ENCODE measurements at regions not wholly inside any gene's neighbourhood (a gene's known extent, or its start where the extent isn't known, plus 50 kb on each side); places are given as distances from the start of the nearest gene placed in this dataset.

DNA sequence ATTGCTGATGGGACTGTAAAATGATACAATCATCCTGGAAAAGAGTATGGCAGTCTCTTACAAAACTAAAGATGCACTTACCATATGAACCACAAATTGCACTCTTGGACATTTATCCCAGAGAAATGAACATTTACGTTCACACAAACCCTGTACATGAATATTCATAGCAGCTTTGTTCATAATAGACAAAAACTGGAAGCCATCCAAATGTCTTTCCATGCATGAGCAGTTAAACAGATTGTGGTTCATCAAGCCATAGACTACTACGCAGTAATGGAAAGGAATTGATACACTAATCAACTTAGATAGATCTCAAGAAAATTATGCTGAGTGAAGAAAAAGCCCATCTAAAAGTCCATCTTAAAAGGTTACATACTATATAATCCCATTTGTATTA, 156.1 kb upstream of the SLC39A10 start:
- H3K4me3 ChIP-seq (ENCODE audit: low read depth in 1 of 2, low read length in 2 of 2), result no peak overlapping the region
- H3K4me1 ChIP-seq (ENCODE audit: control insufficient read depth in 1 of 2, insufficient read depth in 2 of 2, low read length in 2 of 2), result no peaks in the 10 kb centered on the region
- no peak overlapping the region for H3K9ac ChIP-seq (ENCODE audit: low read depth in 1 of 2, low read length in 2 of 2)
- no peaks in the 10 kb centered on the region for H3K27me3 ChIP-seq (ENCODE audit: control insufficient read depth in 1 of 2, insufficient read depth in 2 of 2, low read length in 2 of 2)
- H3K36me3 ChIP-seq (ENCODE audit: control insufficient read depth in 1 of 2, insufficient read depth in 2 of 2, low read length in 2 of 2), result no peaks in the 10 kb centered on the region
- no peak overlapping the region for H3K27ac ChIP-seq (ENCODE audit: low read depth, low read length)
- no peaks in the 10 kb centered on the region for H3K9me3 ChIP-seq (ENCODE audit: control insufficient read depth in 1 of 2, low read length in 2 of 2)

DNA sequence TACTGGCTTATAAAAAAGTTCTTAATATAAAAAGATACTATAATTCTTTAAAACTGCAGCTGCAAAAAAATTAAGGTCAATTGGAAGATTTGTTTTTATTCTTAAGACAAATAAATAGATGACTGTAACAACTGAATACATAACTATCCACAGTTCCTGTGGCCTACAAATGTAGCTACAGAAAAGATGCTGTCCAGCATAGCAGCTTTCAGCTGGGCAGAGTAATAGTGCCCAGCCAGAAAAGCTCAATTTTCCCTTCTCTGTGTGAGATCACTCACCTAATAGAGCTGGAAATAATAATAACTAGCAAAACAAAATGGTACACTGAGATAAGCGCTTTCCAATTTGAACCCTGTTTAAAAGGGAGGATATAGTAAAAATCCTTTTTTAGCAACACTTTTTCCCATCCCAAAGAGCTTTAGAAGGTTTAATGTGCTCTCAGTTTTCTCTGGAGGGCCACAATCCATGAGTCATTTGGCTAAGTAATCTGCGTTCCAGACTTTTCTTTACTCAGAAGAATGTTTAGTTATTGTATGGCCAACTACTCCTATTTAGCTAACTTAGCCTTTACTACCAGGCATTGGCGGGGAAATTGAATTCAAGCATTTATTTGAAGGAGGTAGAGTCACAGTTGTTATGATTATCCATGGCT, 158.1 kb upstream of the SLC39A10 start:
- Histone ChIP-seq H3K36me3 (ENCODE audit: control insufficient read depth in 1 of 2, insufficient read depth in 2 of 2, low read length in 2 of 2) (no peaks in the 10 kb centered on the region), H3K27me3 (ENCODE audit: control insufficient read depth in 1 of 2, insufficient read depth in 2 of 2, low read length in 2 of 2) (no peaks in the 10 kb centered on the region), H3K4me1 (ENCODE audit: control insufficient read depth in 1 of 2, insufficient read depth in 2 of 2, low read length in 2 of 2) (no peaks in the 10 kb centered on the region), H3K9ac (ENCODE audit: low read depth in 1 of 2, low read length in 2 of 2) (no peak overlapping the region), H3K9me3 (ENCODE audit: control insufficient read depth in 1 of 2, low read length in 2 of 2) (no peaks in the 10 kb centered on the region), H3K27ac (ENCODE audit: low read depth, low read length) (no peak overlapping the region), H3K4me3 (ENCODE audit: low read depth in 1 of 2, low read length in 2 of 2) (no peak overlapping the region)

DNA sequence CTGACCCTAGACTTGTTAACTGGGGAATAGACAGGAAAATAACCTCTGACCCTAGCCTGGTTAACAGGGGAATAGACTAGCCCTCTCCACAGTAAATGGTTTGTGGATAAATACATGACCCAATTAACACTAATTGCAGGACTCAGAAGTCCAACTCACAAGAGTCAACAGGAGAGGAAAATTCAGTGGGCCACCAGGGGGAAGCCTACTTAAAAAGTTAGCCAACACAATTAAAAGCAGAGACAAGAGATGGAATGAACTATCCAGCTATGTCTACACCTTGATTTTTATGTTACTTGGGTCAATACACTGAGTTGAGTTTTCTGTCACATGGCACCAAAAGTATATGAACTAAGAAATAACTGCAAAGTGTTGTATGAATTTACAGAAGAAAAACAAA, 158.8 kb upstream of the SLC39A10 start:
- H3K4me3 ChIP-seq (ENCODE audit: low read depth in 1 of 2, low read length in 2 of 2), result no peak overlapping the region
- H3K36me3 ChIP-seq (ENCODE audit: control insufficient read depth in 1 of 2, insufficient read depth in 2 of 2, low read length in 2 of 2), result no peaks in the 10 kb centered on the region
- no peaks in the 10 kb centered on the region for H3K27me3 ChIP-seq (ENCODE audit: control insufficient read depth in 1 of 2, insufficient read depth in 2 of 2, low read length in 2 of 2)
- H3K27ac ChIP-seq (ENCODE audit: low read depth, low read length), result no peak overlapping the region
- H3K4me1 ChIP-seq (ENCODE audit: control insufficient read depth in 1 of 2, insufficient read depth in 2 of 2, low read length in 2 of 2), result no peaks in the 10 kb centered on the region
- H3K9ac ChIP-seq (ENCODE audit: low read depth in 1 of 2, low read length in 2 of 2), result no peak overlapping the region
- no peaks in the 10 kb centered on the region for H3K9me3 ChIP-seq (ENCODE audit: control insufficient read depth in 1 of 2, low read length in 2 of 2)

DNA sequence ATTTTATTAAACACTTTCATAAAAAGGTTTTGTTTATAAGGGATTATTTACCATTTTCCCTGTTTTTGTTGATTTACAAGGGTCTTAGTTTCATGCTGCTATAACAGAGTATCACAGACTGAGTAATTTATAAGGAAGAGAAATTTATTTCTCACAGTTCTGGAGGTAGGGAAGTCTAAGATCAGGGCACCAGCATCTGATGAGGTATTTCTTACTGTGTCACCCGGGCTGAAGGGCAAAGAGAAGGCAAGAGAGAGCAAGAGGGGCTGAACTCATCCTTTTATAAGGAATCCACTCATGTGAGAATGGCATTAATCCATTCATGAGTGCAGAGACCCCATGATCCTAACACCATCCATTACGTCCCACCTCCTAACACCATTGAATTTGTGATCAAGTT, 160.0 kb upstream of the SLC39A10 start:
- H3K9ac ChIP-seq (ENCODE audit: low read depth in 1 of 2, low read length in 2 of 2), result no peak overlapping the region

DNA sequence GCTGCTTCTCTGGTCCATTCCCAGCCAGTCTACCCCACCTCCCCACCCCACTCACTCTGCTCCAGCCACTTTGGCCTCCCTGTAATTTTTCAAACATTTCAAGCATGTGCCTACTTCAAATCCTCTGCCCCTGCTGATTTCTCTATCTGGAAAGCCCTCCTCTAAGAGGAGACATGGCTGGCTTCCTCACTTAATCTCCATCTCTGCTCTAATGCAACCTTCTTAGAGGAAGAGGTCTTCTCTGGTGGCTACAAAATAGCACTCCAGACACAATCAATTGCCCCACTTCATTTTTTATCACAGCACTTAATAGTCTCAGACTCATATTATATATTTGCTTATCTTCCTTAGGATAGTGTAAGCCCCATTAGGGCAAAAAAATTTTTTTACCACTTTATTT, 161.1 kb upstream of the SLC39A10 start:
- Histone ChIP-seq H3K27me3 (ENCODE audit: control insufficient read depth in 1 of 2, insufficient read depth in 2 of 2, low read length in 2 of 2) (no peaks in the 10 kb centered on the region), H3K9me3 (ENCODE audit: control insufficient read depth in 1 of 2, low read length in 2 of 2) (no peaks in the 10 kb centered on the region), H3K36me3 (ENCODE audit: control insufficient read depth in 1 of 2, insufficient read depth in 2 of 2, low read length in 2 of 2) (no peaks in the 10 kb centered on the region), H3K4me3 (ENCODE audit: low read depth in 1 of 2, low read length in 2 of 2) (no peak overlapping the region), H3K4me1 (ENCODE audit: control insufficient read depth in 1 of 2, insufficient read depth in 2 of 2, low read length in 2 of 2) (no peaks in the 10 kb centered on the region), H3K27ac (ENCODE audit: low read depth, low read length) (no peak overlapping the region), H3K9ac (ENCODE audit: low read depth in 1 of 2, low read length in 2 of 2) (no peak overlapping the region)

More for the DNA sequence above, 160.0 kb upstream of the SLC39A10 start:
- H3K36me3 ChIP-seq (ENCODE audit: control insufficient read depth in 1 of 2, insufficient read depth in 2 of 2, low read length in 2 of 2), result no peaks in the 10 kb centered on the region
- H3K4me1 ChIP-seq (ENCODE audit: control insufficient read depth in 1 of 2, insufficient read depth in 2 of 2, low read length in 2 of 2), result no peaks in the 10 kb centered on the region
- H3K4me3 ChIP-seq (ENCODE audit: low read depth in 1 of 2, low read length in 2 of 2), result no peak overlapping the region
- H3K27me3 ChIP-seq (ENCODE audit: control insufficient read depth in 1 of 2, insufficient read depth in 2 of 2, low read length in 2 of 2), result no peaks in the 10 kb centered on the region
- no peak overlapping the region for H3K27ac ChIP-seq (ENCODE audit: low read depth, low read length)
- no peaks in the 10 kb centered on the region for H3K9me3 ChIP-seq (ENCODE audit: control insufficient read depth in 1 of 2, low read length in 2 of 2)

DNA sequence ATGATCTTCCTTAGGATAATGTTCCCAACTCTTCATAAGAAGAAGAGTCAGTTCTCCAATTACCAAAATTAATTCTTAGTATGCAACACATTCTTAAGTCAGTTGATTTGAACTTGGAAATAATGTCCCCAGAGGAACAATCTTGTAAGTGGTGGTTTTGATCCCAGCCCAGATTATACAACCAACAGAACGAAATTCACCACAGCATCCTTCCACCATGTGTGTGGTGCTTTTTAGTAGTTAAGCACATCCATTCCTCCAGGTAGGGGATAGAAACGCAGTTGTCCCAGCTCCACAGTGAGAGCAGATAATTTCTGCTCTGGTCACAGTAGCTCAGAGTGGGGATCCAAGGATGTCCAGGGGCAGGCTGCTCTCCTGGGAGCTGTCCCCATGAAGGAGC, 161.7 kb upstream of the SLC39A10 start:
- no peak overlapping the region for H3K9ac ChIP-seq (ENCODE audit: low read depth in 1 of 2, low read length in 2 of 2)
- H3K9me3 ChIP-seq (ENCODE audit: control insufficient read depth in 1 of 2, low read length in 2 of 2), result no peaks in the 10 kb centered on the region
- H3K27me3 ChIP-seq (ENCODE audit: control insufficient read depth in 1 of 2, insufficient read depth in 2 of 2, low read length in 2 of 2), result no peaks in the 10 kb centered on the region
- no peak overlapping the region for H3K27ac ChIP-seq (ENCODE audit: low read depth, low read length)
- no peaks in the 10 kb centered on the region for H3K4me1 ChIP-seq (ENCODE audit: control insufficient read depth in 1 of 2, insufficient read depth in 2 of 2, low read length in 2 of 2)
- no peak overlapping the region for H3K4me3 ChIP-seq (ENCODE audit: low read depth in 1 of 2, low read length in 2 of 2)
- no peaks in the 10 kb centered on the region for H3K36me3 ChIP-seq (ENCODE audit: control insufficient read depth in 1 of 2, insufficient read depth in 2 of 2, low read length in 2 of 2)

DNA sequence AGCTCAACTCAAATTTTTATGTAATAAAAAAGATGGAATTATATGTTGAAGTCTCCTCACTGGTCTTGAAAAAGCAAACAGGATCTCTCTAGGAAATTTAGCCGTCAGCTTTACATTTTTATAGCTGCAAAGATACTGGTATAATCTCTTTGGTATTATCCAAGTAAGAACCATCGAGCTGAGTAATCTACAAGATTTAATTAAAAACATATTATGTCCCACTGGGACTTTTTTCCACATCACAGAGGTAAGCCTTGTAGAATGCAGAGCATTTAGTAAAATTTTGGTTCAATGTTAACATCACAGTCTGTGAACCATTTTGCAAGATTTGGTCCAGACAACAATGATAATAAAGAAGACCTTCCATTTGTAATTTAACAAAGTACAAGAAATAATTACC, 162.6 kb upstream of the SLC39A10 start:
- Histone ChIP-seq H3K4me1 (ENCODE audit: control insufficient read depth in 1 of 2, insufficient read depth in 2 of 2, low read length in 2 of 2) (no peaks in the 10 kb centered on the region), H3K4me3 (ENCODE audit: low read depth in 1 of 2, low read length in 2 of 2) (no peak overlapping the region), H3K9me3 (ENCODE audit: control insufficient read depth in 1 of 2, low read length in 2 of 2) (no peaks in the 10 kb centered on the region), H3K9ac (ENCODE audit: low read depth in 1 of 2, low read length in 2 of 2) (no peak overlapping the region), H3K27ac (ENCODE audit: low read depth, low read length) (no peak overlapping the region), H3K27me3 (ENCODE audit: control insufficient read depth in 1 of 2, insufficient read depth in 2 of 2, low read length in 2 of 2) (no peaks in the 10 kb centered on the region), H3K36me3 (ENCODE audit: control insufficient read depth in 1 of 2, insufficient read depth in 2 of 2, low read length in 2 of 2) (no peaks in the 10 kb centered on the region)

DNA sequence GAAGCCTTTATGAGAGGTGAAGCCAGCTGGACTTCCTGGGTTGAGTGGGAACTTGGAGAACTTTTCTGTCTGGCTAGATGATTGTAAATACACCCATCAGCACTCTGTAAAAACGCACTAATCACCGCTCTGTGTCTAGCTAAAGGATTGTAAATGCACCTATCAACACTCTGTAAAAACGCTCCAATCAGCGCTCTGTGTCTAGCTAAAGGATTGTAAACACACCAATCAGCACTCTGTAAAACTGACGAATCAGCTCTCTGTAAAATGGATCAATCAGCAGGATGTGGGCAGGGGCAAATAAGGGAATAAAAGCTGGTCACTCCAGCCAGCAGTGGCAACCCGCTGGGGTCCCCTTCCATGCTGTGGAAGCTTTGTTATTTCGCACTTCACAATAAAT, 163.6 kb upstream of the SLC39A10 start:
- Histone ChIP-seq H3K4me1 (ENCODE audit: control insufficient read depth in 1 of 2, insufficient read depth in 2 of 2, low read length in 2 of 2) (no peaks in the 10 kb centered on the region), H3K9me3 (ENCODE audit: control insufficient read depth in 1 of 2, low read length in 2 of 2) (no peaks in the 10 kb centered on the region), H3K36me3 (ENCODE audit: control insufficient read depth in 1 of 2, insufficient read depth in 2 of 2, low read length in 2 of 2) (no peaks in the 10 kb centered on the region), H3K27me3 (ENCODE audit: control insufficient read depth in 1 of 2, insufficient read depth in 2 of 2, low read length in 2 of 2) (no peaks in the 10 kb centered on the region), H3K9ac (ENCODE audit: low read depth in 1 of 2, low read length in 2 of 2) (no peak overlapping the region), H3K27ac (ENCODE audit: low read depth, low read length) (no peak overlapping the region), H3K4me3 (ENCODE audit: low read depth in 1 of 2, low read length in 2 of 2) (no peak overlapping the region)

DNA sequence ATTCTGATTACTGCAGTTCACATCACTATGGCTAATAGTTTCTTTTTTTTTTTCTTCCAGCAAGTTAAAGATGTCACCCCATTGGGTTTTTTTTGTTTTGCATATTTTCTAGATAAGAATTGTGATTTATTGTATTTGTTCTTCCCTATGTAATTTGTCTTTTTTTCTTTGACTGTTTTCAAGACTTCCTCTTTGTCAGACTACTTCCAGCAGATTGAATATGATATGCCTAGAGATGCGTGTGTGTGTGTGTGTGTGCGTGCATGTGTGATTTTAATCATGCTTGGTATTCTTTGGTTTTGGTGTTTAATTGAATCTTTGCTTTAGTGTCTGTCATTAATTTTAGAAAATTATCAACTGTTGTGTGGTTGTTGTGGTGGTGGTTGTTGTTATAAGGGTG, 166.7 kb upstream of the SLC39A10 start:
- no peak overlapping the region for H3K27ac ChIP-seq (ENCODE audit: low read depth, low read length)

DNA sequence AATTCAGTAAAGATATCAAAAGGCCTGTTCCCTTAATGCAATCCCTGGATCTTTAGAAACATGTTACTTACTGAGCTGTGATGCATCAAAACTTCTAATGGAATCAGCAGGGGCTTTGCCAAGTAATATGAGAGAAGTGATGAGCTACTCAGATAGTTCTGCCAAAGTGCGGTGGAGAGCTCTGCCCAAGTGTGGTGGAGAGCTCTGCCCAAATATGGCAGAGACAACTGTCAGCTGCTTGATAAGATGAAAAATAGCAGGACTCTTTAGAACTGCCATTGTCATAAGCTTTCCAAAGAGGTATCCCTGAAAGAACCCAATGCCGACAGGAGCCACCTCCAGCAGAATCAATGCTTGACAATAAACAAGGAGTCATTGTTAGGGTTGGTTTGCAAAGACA, 167.9 kb upstream of the SLC39A10 start:
- Histone ChIP-seq H3K9ac (ENCODE audit: low read depth in 1 of 2, low read length in 2 of 2) (no peak overlapping the region), H3K9me3 (ENCODE audit: control insufficient read depth in 1 of 2, low read length in 2 of 2) (no peaks in the 10 kb centered on the region), H3K36me3 (ENCODE audit: control insufficient read depth in 1 of 2, insufficient read depth in 2 of 2, low read length in 2 of 2) (no peaks in the 10 kb centered on the region), H3K4me3 (ENCODE audit: low read depth in 1 of 2, low read length in 2 of 2) (no peak overlapping the region), H3K27ac (ENCODE audit: low read depth, low read length) (no peak overlapping the region), H3K27me3 (ENCODE audit: control insufficient read depth in 1 of 2, insufficient read depth in 2 of 2, low read length in 2 of 2) (no peaks in the 10 kb centered on the region), H3K4me1 (ENCODE audit: control insufficient read depth in 1 of 2, insufficient read depth in 2 of 2, low read length in 2 of 2) (no peaks in the 10 kb centered on the region)

More for the DNA sequence above, 166.7 kb upstream of the SLC39A10 start:
- H3K4me1 ChIP-seq (ENCODE audit: control insufficient read depth in 1 of 2, insufficient read depth in 2 of 2, low read length in 2 of 2), result no peaks in the 10 kb centered on the region
- H3K9me3 ChIP-seq (ENCODE audit: control insufficient read depth in 1 of 2, low read length in 2 of 2), result no peaks in the 10 kb centered on the region
- H3K9ac ChIP-seq (ENCODE audit: low read depth in 1 of 2, low read length in 2 of 2), result no peak overlapping the region
- H3K27me3 ChIP-seq (ENCODE audit: control insufficient read depth in 1 of 2, insufficient read depth in 2 of 2, low read length in 2 of 2), result no peaks in the 10 kb centered on the region
- no peak overlapping the region for H3K4me3 ChIP-seq (ENCODE audit: low read depth in 1 of 2, low read length in 2 of 2)
- no peaks in the 10 kb centered on the region for H3K36me3 ChIP-seq (ENCODE audit: control insufficient read depth in 1 of 2, insufficient read depth in 2 of 2, low read length in 2 of 2)

DNA sequence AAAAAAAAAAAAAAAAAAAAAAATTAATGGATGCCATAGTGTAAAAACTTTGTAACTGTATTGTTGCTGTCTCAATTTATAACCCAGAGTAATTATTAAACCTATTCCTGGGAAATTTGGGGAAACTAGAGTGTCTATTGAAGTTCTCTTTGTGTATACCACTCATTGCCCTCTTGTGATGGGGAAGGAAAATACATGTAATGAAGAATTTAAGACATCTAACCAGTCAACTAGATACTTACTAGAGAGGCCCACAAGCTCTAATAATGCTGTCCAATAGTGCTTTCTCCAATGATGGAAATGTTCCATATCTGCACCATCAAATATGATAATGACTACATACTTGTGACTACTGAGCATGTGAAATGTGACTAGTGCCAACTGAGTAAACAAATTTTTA, 168.5 kb upstream of the SLC39A10 start:
- Histone ChIP-seq H3K27me3 (ENCODE audit: control insufficient read depth in 1 of 2, insufficient read depth in 2 of 2, low read length in 2 of 2) (no peaks in the 10 kb centered on the region), H3K27ac (ENCODE audit: low read depth, low read length) (no peak overlapping the region), H3K4me3 (ENCODE audit: low read depth in 1 of 2, low read length in 2 of 2) (no peak overlapping the region), H3K9me3 (ENCODE audit: control insufficient read depth in 1 of 2, low read length in 2 of 2) (no peaks in the 10 kb centered on the region), H3K36me3 (ENCODE audit: control insufficient read depth in 1 of 2, insufficient read depth in 2 of 2, low read length in 2 of 2) (no peaks in the 10 kb centered on the region), H3K9ac (ENCODE audit: low read depth in 1 of 2, low read length in 2 of 2) (no peak overlapping the region), H3K4me1 (ENCODE audit: control insufficient read depth in 1 of 2, insufficient read depth in 2 of 2, low read length in 2 of 2) (no peaks in the 10 kb centered on the region)

Data from duodenal mucosa (tissue), 2 donors.